SK-N-DZ (cell line): ENCODE measurements at regions not wholly inside any gene's neighbourhood (a gene's known extent, or its start where the extent isn't known, plus 50 kb on each side); places are given as distances from the start of the nearest gene placed in this dataset.
"Not testable (repeated sequence)": the region's sequence is repeated elsewhere in the genome, so short reads cannot be mapped to it uniquely, and the experiment has no call there.

Source experiments
- DNase-seq: peaks from one replicate; pipeline ENCODE4 v3.0.0-alpha.2; 2015; ENCODE audit warnings: low spot score

GRCh38 chr13:111663505-111663904 lies 343.1 kb downstream of the TEX29 start:
- DNase-seq = no peak

- no peak for DNase-seq
Measured at GRCh38 chr13:111663953-111664421, 343.5 kb downstream of the TEX29 start.

GRCh38 chr13:111664696-111665095 lies 344.3 kb downstream of the TEX29 start:
- DNase-seq = no peak

- no peak for DNase-seq
Measured at GRCh38 chr13:111665691-111666095, 345.3 kb downstream of the TEX29 start.

- no peak for DNase-seq
Measured at GRCh38 chr13:111666164-111666776, 345.8 kb downstream of the TEX29 start.

GRCh38 chr13:111667757-111668156 lies 347.3 kb downstream of the TEX29 start:
- DNase-seq = no peak

- no peak for DNase-seq
Measured at GRCh38 chr13:111668451-111668850, 348.0 kb downstream of the TEX29 start.

- not testable (repeated sequence) for DNase-seq
Measured at GRCh38 chr13:111672198-111672597, 351.8 kb downstream of the TEX29 start.

- DNase-seq = not testable (repeated sequence)
Measured at GRCh38 chr13:111678120-111678882, 357.9 kb downstream of the TEX29 start.

- not testable (repeated sequence) for DNase-seq
Measured at GRCh38 chr13:111679645-111680044, 359.2 kb downstream of the TEX29 start.

- not testable (repeated sequence) for DNase-seq
Measured at GRCh38 chr13:111680100-111680499, 359.7 kb downstream of the TEX29 start.

- DNase-seq = not testable (repeated sequence)
Measured at GRCh38 chr13:111692028-111692427, 371.6 kb downstream of the TEX29 start.

- DNase-seq = not testable (repeated sequence)
Measured at GRCh38 chr13:111696121-111696520, 370.8 kb upstream of the SOX1 start.

- not testable (repeated sequence) for DNase-seq
Measured at GRCh38 chr13:111702059-111702458, 364.9 kb upstream of the SOX1 start.
